Inferior parietal cortex (tissue), 1 donor: ENCODE measurements at regions not wholly inside any gene's neighbourhood (a gene's known extent, or its start where the extent isn't known, plus 50 kb on each side); places are given as distances from the start of the nearest gene placed in this dataset.

Experiments used
- DNase-seq: peaks from one replicate; pipeline ENCODE4 v3.0.0-alpha.2; 2016; ENCODE audit errors: extremely low spot score

GRCh38 chr3:132189601-132190000, 127.6 kb upstream of the ACP3 start:
- DNase-seq = no peak

GRCh38 chr3:132196113-132196512, 121.1 kb upstream of the ACP3 start:
- DNase-seq = no peak

DNA sequence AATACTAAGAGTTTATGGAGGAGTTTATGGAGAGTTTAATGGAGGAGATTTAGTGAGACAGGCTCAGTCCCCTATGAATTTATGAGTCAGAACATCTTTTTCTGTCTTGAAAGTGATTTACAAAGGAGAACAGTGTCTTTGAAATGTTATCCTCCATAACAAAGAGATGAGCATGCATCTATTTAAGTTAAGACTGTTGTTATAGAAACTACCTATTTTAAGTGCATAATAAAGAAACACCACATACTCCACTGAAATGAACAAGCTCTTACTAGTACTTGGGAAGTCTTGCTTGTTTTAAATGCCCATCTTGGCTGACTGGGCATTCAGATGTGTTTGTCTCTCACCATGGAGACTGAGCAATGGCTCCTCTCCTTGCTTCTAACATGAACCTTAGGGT, 118.7 kb upstream of the ACP3 start:
- peak; percentile 18 for DNase-seq

GRCh38 chr3:132199451-132199850, 117.8 kb upstream of the ACP3 start:
- no peak for DNase-seq

- no peak for DNase-seq
Measured at GRCh38 chr3:132202586-132202985, 114.6 kb upstream of the ACP3 start.

DNA sequence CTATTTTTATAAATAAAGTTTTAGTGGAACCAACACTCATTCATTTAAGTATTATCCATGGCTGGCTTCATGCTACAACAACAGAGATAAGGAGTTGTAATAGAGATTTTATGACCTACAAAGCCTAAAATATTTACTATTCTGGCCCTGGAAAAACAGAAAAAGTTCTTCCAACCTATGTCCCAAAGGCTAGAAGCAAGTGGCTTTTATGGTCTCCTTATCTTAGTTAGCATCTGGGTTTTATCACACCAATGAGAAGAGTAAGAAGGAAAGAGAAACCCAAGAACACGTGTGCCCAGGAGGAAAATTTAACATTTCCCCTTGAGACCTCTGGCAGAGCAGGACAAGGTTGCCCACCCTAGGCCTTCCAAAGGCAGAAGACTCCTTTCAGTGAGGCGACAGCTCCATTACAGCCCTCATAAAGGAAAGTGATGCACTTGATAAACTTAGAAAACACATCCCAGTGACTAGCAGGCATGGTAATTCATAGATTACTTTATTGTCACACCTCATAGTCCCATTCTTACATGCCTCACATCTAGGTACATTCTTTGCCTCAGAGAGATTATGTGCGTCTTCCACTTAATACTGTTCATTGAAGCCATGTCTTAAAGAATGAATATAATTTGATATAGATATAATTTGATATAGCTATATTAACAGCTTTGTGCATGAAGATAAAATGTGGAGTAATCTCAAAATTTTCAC, 113.2 kb upstream of the ACP3 start:
- no peak for DNase-seq

- DNase-seq = no peak
Measured at GRCh38 chr3:132205609-132206008, 111.6 kb upstream of the ACP3 start.

DNA sequence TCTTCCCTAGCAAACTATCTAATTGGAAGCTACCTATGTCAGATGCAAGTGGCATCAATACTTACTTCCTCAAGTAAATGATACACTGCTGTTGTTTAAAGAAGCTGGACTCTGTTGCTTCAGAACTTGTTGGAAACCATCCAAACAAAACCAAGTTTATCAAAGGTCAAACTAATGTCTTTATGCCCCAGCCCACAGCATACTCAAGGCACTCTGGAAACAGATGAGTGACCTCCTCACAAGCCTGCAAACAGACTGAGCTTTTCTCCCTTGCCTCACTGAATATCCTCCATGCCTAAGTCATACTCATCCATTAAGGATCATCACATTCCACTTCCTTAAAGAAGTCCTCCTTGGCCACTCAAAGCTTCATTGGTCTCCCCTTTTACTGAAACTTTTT, 107.4 kb upstream of the ACP3 start:
- no peak for DNase-seq

- no peak for DNase-seq
Measured at GRCh38 chr3:132210476-132211346, 106.5 kb upstream of the ACP3 start.

- DNase-seq = no peak
Measured at GRCh38 chr3:132211896-132212295, 105.3 kb upstream of the ACP3 start.

DNA sequence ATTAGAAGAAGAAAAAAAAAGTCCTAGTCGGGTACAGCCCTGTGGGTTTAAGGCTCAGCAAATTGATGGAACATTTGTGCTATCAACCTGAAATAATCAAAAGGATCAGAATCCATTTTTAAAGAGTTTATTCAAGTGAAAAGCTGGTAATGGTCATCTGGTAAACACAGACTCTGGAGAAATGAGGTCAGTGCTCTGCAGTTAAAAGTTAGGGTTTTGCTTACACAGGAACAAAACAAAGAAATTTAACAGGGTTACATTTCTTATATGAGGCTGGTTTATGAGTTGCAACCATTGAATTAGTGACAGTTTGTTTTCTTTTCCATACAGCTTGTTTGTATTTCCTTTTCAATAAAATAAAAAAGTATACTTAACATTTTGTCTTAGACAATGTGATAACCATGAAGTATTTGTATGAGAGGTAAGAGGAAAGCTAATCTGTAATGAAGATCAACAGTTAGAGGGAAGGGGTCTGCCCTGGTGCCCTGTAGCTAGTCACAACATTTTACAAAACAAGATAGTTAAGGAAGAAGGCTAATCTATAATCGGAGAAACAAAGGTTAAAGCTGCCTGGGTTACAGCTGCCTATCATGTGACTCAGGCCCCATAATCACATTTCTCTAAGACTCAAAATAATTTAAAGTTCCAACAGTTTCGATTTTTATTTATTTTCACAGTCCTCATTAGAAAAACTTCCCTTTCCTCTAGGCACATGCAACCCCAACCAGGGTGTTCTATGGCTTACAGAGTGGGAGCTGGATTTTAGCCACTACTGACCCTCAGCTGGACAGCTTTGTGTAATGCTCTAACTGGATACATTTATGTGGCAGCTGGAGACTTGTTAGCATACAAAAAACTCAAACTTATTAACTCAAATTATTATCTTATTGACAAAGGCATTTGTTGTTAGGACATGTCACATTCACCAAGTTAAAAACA, 98.1 kb upstream of the ACP3 start:
- DNase-seq = no peak

DNA sequence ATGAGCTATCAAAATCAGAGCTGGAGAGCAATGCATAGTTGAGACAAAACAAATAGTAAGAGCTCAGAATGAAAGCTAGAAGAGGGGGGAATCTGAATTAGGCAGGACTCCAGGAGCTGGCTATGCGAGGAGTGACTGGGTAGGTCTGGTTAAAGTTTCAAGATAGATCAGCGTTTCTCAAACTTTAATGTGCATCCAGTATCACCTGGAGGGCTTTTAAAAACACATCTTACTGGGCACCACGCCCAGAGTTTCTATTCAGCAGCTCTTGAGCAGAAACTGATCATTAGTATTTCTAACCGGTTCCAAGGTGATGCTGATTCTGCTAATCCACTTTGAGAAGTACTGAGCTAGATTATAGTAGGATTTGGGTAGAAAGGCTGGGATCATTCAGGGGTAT, 96.2 kb upstream of the ACP3 start:
- DNase-seq = no peak

DNA sequence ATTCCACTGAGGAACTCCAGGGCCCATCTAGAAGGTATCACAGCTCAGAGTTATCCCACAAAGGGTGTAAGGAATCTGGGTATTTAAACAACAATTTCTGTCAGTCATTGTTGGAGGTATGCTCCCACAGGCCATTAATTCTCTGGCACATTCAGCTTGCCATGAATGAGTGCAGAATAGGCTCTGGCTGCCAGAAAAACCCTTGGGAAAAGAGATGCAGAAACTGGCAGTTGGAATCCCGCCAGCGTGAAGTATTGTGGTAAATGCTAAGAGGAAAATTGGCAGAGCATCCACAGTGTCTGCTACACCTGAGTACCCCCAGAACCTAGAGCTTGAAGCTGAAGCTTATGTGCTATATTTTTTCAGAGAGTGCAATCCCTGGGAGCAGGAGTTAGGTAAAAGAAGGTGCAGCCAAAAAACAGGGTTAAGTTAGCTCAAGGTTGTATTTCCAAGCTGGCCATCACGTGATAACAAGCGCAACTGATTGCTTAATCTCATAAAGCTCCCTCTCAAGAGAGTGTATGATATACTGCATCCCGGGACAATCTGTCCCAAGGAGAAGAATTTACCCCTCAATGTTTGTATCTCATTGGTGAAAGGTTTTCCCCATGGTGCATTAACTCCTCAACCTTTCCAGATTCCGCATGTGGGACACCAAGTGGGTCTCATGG, 94.2 kb upstream of the ACP3 start:
- no peak for DNase-seq

DNA sequence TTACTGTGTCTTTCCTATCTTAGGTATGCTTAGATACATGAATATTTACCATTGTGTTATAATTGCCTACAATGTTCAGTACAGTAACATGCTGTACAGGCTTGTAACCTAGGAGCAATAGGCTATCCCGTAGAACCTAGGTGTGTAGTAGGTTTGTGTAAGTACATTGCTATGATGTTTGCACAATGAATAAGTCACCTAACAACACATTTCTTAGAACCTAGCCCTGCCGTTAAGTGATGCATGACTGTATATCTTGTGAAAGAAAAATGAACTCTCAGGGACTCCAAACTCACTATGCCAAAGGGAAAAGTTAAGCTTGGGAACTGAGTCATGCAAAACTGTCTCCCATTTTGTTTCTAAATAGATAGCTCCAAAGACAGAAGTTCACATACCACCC, 91.5 kb upstream of the ACP3 start:
- DNase-seq = no peak

DNA sequence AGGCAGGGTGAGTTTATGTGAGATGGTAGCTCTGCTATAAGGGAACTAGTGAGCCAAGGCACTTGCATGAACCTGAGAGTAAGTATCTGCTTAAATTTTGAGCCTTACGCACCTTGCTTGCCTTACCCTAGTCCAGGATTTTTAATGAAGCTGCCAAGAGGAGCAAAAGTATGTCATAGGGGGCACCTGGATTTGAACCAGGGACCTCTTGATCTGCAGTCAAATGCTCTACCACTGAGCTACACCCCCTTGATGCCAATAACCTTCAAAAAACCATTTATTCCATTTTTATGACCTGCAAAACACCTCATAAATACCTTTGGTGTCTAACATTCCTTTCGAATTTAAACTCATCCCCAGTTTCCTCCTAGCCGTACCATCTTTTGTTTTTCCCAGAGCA, 88.3 kb upstream of the ACP3 start:
- no peak for DNase-seq

DNA sequence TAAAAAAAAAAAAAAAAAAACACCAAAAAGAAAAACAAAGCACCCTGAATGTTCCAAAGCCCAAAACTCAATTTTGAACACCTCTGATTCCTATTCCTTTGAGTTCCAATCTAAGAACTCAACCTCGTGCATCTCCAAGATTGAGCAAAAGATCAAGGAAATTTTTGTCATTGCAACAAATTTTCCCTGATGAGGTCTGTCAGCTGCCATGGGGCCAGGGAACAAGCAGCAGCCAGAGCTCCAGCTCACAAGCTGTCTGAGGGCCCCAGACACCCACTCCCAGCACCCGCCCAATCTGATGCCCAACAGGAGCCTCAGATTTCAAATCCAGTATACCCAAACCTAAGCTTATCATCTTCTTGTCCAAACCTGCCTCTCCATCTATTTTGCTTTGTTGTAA, 87.6 kb upstream of the ACP3 start:
- DNase-seq = no peak

DNA sequence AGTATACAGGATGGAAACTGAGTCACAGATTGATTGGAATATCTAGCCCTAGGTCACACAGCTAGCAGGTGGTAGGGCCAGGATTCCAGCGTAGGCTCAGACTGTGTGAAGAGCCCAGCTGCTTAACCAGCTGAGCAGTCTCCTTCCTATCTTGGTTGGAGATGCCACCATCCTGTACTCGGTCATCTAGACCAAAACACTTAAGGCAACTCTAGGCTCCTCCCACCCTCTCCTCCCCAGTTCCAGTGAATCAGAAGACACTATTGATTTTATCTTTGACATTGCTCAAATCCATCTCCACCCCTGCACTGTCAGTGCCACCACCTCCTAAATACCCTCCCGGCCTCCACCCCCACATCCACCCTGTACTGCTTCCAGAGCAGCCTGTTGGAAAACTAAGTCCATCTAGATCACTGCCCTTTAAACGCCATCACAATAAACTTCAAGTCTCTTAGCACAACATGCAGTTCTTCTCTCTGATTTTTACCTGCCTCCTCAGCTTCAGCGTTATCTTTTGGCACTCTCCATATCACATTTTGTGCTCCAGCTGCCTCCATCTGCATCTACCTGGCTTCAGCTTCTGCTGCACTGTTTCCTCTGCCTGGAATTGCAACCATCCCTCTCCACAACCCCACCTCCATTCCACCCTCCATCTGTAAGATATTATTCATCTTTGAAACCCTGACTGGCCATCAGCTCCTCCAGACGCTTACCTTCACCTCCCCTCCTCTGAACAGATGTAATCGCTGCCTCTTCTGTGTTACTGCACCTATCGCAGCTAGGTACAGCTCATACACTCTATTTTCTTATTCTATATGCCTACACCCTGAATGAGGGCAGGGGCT, 86.8 kb upstream of the ACP3 start:
- no peak for DNase-seq

- DNase-seq = no peak
Measured at GRCh38 chr3:132231633-132232032, 85.6 kb upstream of the ACP3 start.

GRCh38 chr3:132232231-132232792, 84.9 kb upstream of the ACP3 start:
- DNase-seq = no peak
